Adrenal gland (tissue), 5 donors: ENCODE measurements at regions not wholly inside any gene's neighbourhood (a gene's known extent, or its start where the extent isn't known, plus 50 kb on each side); places are given as distances from the start of the nearest gene placed in this dataset.

Experiments used
- CTCF ChIP-seq, 6 experiments: fragments of 450-650 bp in 4 of 6; fragments of 200-600 bp in 2 of 6; sonication (generic) in 1 of 6; IDR thresholded peaks; 1 replicate in 5 of 6; 2 replicates in 1 of 6; pipeline versions ENCODE4 v1.5.1 to v1.8.0; 2016 to 2021; ENCODE audit warnings: antibody characterized with exemption in 6 of 6, mild to moderate bottlenecking in 2 of 6, moderate library complexity in 1 of 6
- POLR2A ChIP-seq, 2 donors: fragments of 450-650 bp; IDR thresholded peaks; one replicate each; pipeline ENCODE4 v1.6.1; 2017; ENCODE audit warnings: antibody characterized with exemption in 2 of 2, mild to moderate bottlenecking in 2 of 2, moderate library complexity in 1 of 2
- donor health status: DM: no; HTN: no; CAD: no.

GRCh38 chr6:164021589-164022250 is 607.2 kb downstream of the QKI start:
- no peak for TF ChIP-seq CTCF (IDR thresholded peaks at IDR 0.05)
- no peak for TF ChIP-seq POLR2A (IDR thresholded peaks at IDR 0.05)
